T-helper 1 cell (primary cell): ENCODE measurements at regions not wholly inside any gene's neighbourhood (a gene's known extent, or its start where the extent isn't known, plus 50 kb on each side); places are given as distances from the start of the nearest gene placed in this dataset.

Experiments
- DNase-seq, 5 donors: peaks; one replicate each; pipeline ENCODE4 v3.0.0-alpha.2; 2012 to 2020

- DNase-seq = peak in 2 of 5 donors; percentile 11 to 93
Measured at GRCh38 chr2:11103984-11104793, 51.1 kb upstream of the SLC66A3 start.

GRCh38 chr2:11104794-11105660 lies 50.2 kb upstream of the SLC66A3 start:
- DNase-seq = no peak
